ENCODE measurements at regions not wholly inside any gene's neighbourhood (a gene's known extent, or its start where the extent isn't known, plus 50 kb on each side); places are given as distances from the start of the nearest gene placed in this dataset.
A peak's percentile ranks its signal among the peaks of the same experiment; 100 is the strongest.

- no peak for FAIRE-seq
Observed at GRCh38 chr4:56240554-56241174, 146.6 kb downstream of the AASDH start.

GRCh38 chr4:56238251-56238650 is 149.0 kb downstream of the AASDH start:
- no peaks in the 10 kb centered on the region for H3K36me3 ChIP-seq (ENCODE audit: insufficient read depth, low read length)
- H3K4me3 ChIP-seq (ENCODE audit: insufficient read depth, low read depth, low read length): no peak overlapping the region
- Mint-ChIP-seq H3K9me3 (ENCODE audit: unreplicated experiment) (no peaks in the 10 kb centered on the region), H3K27ac (ENCODE audit: unreplicated experiment) (no peak overlapping the region), H3K27me3 (ENCODE audit: low read depth, unreplicated experiment) (no peaks in the 10 kb centered on the region), H3K4me3 (ENCODE audit: unreplicated experiment) (no peak overlapping the region), H3K36me3 (ENCODE audit: low read depth, unreplicated experiment) (no peaks in the 10 kb centered on the region), H3K4me1 (ENCODE audit: low read depth, unreplicated experiment) (no peaks in the 10 kb centered on the region)
- no peak overlapping the region for H3K9ac ChIP-seq (ENCODE audit: low read length)
- H3K79me2 ChIP-seq (ENCODE audit: insufficient read depth, low read length): no peaks in the 10 kb centered on the region
- no peaks in the 10 kb centered on the region for H3K4me1 ChIP-seq (ENCODE audit: insufficient read depth, low read length)
- H3K27ac ChIP-seq (ENCODE audit: low read depth, low read length): no peak overlapping the region
- no peak overlapping the region for H3K4me2 ChIP-seq (ENCODE audit: low read length)
- no peaks in the 10 kb centered on the region for H4K20me1 ChIP-seq (ENCODE audit: insufficient read depth, low read length)
- no peak for FAIRE-seq
- no peak overlapping the region for H2AFZ ChIP-seq (ENCODE audit: low read depth, low read length)
- H3K9me3 ChIP-seq (ENCODE audit: insufficient read depth, low read depth, low read length): no peaks in the 10 kb centered on the region
- TF ChIP-seq EZH2 (IDR thresholded peaks at IDR 0.05; ENCODE audit: insufficient read depth, low read length): no peak
- TF ChIP-seq, protein P1, sequence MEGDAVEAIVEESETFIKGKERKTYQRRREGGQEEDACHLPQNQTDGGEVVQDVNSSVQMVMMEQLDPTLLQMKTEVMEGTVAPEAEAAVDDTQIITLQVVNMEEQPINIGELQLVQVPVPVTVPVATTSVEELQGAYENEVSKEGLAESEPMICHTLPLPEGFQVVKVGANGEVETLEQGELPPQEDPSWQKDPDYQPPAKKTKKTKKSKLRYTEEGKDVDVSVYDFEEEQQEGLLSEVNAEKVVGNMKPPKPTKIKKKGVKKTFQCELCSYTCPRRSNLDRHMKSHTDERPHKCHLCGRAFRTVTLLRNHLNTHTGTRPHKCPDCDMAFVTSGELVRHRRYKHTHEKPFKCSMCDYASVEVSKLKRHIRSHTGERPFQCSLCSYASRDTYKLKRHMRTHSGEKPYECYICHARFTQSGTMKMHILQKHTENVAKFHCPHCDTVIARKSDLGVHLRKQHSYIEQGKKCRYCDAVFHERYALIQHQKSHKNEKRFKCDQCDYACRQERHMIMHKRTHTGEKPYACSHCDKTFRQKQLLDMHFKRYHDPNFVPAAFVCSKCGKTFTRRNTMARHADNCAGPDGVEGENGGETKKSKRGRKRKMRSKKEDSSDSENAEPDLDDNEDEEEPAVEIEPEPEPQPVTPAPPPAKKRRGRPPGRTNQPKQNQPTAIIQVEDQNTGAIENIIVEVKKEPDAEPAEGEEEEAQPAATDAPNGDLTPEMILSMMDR (IDR thresholded peaks at IDR 0.05; ENCODE audit: insufficient read depth, low read depth, low read length): no peak
- DNase-seq (ENCODE audit: low read depth): no peak
- H3K27me3 ChIP-seq (ENCODE audit: insufficient read depth, low read length): no peaks in the 10 kb centered on the region

More at GRCh38 chr4:56240554-56241174, 146.6 kb downstream of the AASDH start:
- Histone ChIP-seq H3K4me3 (ENCODE audit: insufficient read depth, low read depth, low read length) (no peak overlapping the region), H3K9ac (ENCODE audit: low read length) (no peak overlapping the region), H2AFZ (ENCODE audit: low read depth, low read length) (no peak overlapping the region), H3K79me2 (ENCODE audit: insufficient read depth, low read length) (no peaks in the 10 kb centered on the region), H3K27me3 (ENCODE audit: insufficient read depth, low read length) (peaks cover 3% of the 10 kb centered on the region), H3K36me3 (ENCODE audit: insufficient read depth, low read length) (no peaks in the 10 kb centered on the region), H3K9me3 (ENCODE audit: insufficient read depth, low read depth, low read length) (no peaks in the 10 kb centered on the region), H4K20me1 (ENCODE audit: insufficient read depth, low read length) (no peaks in the 10 kb centered on the region), H3K4me1 (ENCODE audit: insufficient read depth, low read length) (no peaks in the 10 kb centered on the region), H3K4me2 (ENCODE audit: low read length) (no peak overlapping the region), H3K27ac (ENCODE audit: low read depth, low read length) (no peak overlapping the region)
- TF ChIP-seq, protein P1 (IDR thresholded peaks at IDR 0.05; ENCODE audit: insufficient read depth, low read depth, low read length): no peak
- TF ChIP-seq EZH2 (IDR thresholded peaks at IDR 0.05; ENCODE audit: insufficient read depth, low read length): no peak
- Mint-ChIP-seq H3K27me3 (ENCODE audit: low read depth, unreplicated experiment) (no peaks in the 10 kb centered on the region), H3K4me3 (ENCODE audit: unreplicated experiment) (no peak overlapping the region), H3K4me1 (ENCODE audit: low read depth, unreplicated experiment) (peaks cover 6% of the 10 kb centered on the region), H3K36me3 (ENCODE audit: low read depth, unreplicated experiment) (no peaks in the 10 kb centered on the region), H3K27ac (ENCODE audit: unreplicated experiment) (no peak overlapping the region), H3K9me3 (ENCODE audit: unreplicated experiment) (no peaks in the 10 kb centered on the region)
- peak; percentile 85 for DNase-seq (ENCODE audit: low read depth)

GRCh38 chr4:56235725-56236124 is 151.6 kb downstream of the AASDH start:
- H3K4me2 ChIP-seq (ENCODE audit: low read length): no peak overlapping the region

More at GRCh38 chr4:56235725-56236124, 151.6 kb downstream of the AASDH start:
- H3K9me3 Mint-ChIP-seq (ENCODE audit: unreplicated experiment): peaks cover 2% of the 10 kb centered on the region
- no peaks in the 10 kb centered on the region for H3K36me3 ChIP-seq (ENCODE audit: insufficient read depth, low read length)
- DNase-seq (ENCODE audit: low read depth) (no peak), FAIRE-seq (no peak)
- no peak overlapping the region for H3K27ac Mint-ChIP-seq (ENCODE audit: unreplicated experiment)
- no peak overlapping the region for H3K9ac ChIP-seq (ENCODE audit: low read length)
- no peaks in the 10 kb centered on the region for H3K9me3 ChIP-seq (ENCODE audit: insufficient read depth, low read depth, low read length)
- H3K79me2 ChIP-seq (ENCODE audit: insufficient read depth, low read length): no peaks in the 10 kb centered on the region
- no peaks in the 10 kb centered on the region for H3K4me1 Mint-ChIP-seq (ENCODE audit: low read depth, unreplicated experiment)
- H3K36me3 Mint-ChIP-seq (ENCODE audit: low read depth, unreplicated experiment): no peaks in the 10 kb centered on the region
- H3K27me3 Mint-ChIP-seq (ENCODE audit: low read depth, unreplicated experiment): no peaks in the 10 kb centered on the region
- H3K4me3 Mint-ChIP-seq (ENCODE audit: unreplicated experiment): no peak overlapping the region
- H2AFZ ChIP-seq (ENCODE audit: low read depth, low read length): no peak overlapping the region
- TF ChIP-seq EZH2 (IDR thresholded peaks at IDR 0.05; ENCODE audit: insufficient read depth, low read length): no peak
- TF ChIP-seq, protein P1 (IDR thresholded peaks at IDR 0.05; ENCODE audit: insufficient read depth, low read depth, low read length): no peak
- H3K4me1 ChIP-seq (ENCODE audit: insufficient read depth, low read length): no peaks in the 10 kb centered on the region
- no peaks in the 10 kb centered on the region for H4K20me1 ChIP-seq (ENCODE audit: insufficient read depth, low read length)
- H3K27ac ChIP-seq (ENCODE audit: low read depth, low read length): no peak overlapping the region
- no peak overlapping the region for H3K4me3 ChIP-seq (ENCODE audit: insufficient read depth, low read depth, low read length)
- H3K27me3 ChIP-seq (ENCODE audit: insufficient read depth, low read length): no peaks in the 10 kb centered on the region
